Loucy (cell line): ENCODE measurements at regions not wholly inside any gene's neighbourhood (a gene's known extent, or its start where the extent isn't known, plus 50 kb on each side); places are given as distances from the start of the nearest gene placed in this dataset.

Experiments used
- H2AFZ ChIP-seq: fragments of 200-600 bp; sonication (generic); 2 replicates; pipeline ENCODE4 v1.6.0; 2016; ENCODE audit warnings: antibody characterized with exemption, mild to moderate bottlenecking, low read length, moderate library complexity
- H3F3A ChIP-seq: fragments of 200-600 bp; 2 replicates; pipeline ENCODE4 v1.6.0; 2016; ENCODE audit warnings: antibody characterized with exemption, low read depth, mild to moderate bottlenecking
- H3K27me3 ChIP-seq: fragments of 200-600 bp; sonication (generic); 2 replicates; pipeline ENCODE4 v1.6.1; 2014; ENCODE audit warnings: low read length, mild to moderate bottlenecking; ENCODE audit not compliant: insufficient read depth, poor library complexity, severe bottlenecking
- H3K36me3 ChIP-seq: fragments of 200-600 bp; sonication (generic); 2 replicates; pipeline ENCODE4 v1.6.1; 2016; ENCODE audit warnings: low read length; ENCODE audit not compliant: insufficient read depth
- H3K4me1 ChIP-seq: fragments of 200-600 bp; sonication (generic); 2 replicates; pipeline ENCODE4 v1.5.1; 2014; ENCODE audit warnings: low read length, mild to moderate bottlenecking; ENCODE audit not compliant: insufficient read depth, poor library complexity, severe bottlenecking
- H3K4me2 ChIP-seq: fragments of 200-600 bp; sonication (generic); 2 replicates; pipeline ENCODE4 v1.6.0; 2014; ENCODE audit warnings: antibody characterized with exemption, low read length, low read depth, mild to moderate bottlenecking; ENCODE audit not compliant: poor library complexity, severe bottlenecking
- H3K4me3 ChIP-seq: fragments of 200-600 bp; sonication (generic); 2 replicates; pipeline ENCODE4 v1.5.1; 2014; ENCODE audit warnings: low read length, mild to moderate bottlenecking, mixed read lengths; ENCODE audit not compliant: poor library complexity, severe bottlenecking
- H3K79me2 ChIP-seq: fragments of 200-600 bp; sonication (generic); 2 replicates; pipeline ENCODE4 v1.6.1; 2014; ENCODE audit warnings: low read length; ENCODE audit not compliant: insufficient read depth
- H3K9ac ChIP-seq: fragments of 200-600 bp; sonication (generic); 2 replicates; pipeline ENCODE4 v1.6.0; 2014; ENCODE audit warnings: mild to moderate bottlenecking, low read depth, low read length, moderate library complexity; ENCODE audit not compliant: poor library complexity, severe bottlenecking
- H3K9me2 ChIP-seq: fragments of 200-600 bp; sonication (generic); replicated peaks from 2 replicates; pipeline ENCODE4 v1.6.1; 2016; ENCODE audit warnings: low read depth, low read length, mixed read lengths
- H3K9me3 ChIP-seq: fragments of 200-600 bp; sonication (generic); 2 replicates; pipeline ENCODE4 v1.6.1; 2014; ENCODE audit warnings: mild to moderate bottlenecking, antibody characterized with exemption, low read length, low read depth; ENCODE audit not compliant: insufficient read depth
- H4K20me1 ChIP-seq: fragments of 200-600 bp; sonication (generic); 2 replicates; pipeline ENCODE4 v1.6.0; 2014; ENCODE audit warnings: antibody characterized with exemption, low read length, mild to moderate bottlenecking; ENCODE audit not compliant: insufficient read depth, poor library complexity, severe bottlenecking
- EZH2phosphoT487 ChIP-seq: fragments of 200-600 bp; IDR thresholded peaks from 2 replicates; pipeline ENCODE4 v1.6.1; 2018; ENCODE audit warnings: antibody characterized with exemption, mild to moderate bottlenecking, moderate library complexity, borderline replicate concordance
- TF ChIP-seq, protein P1 (sequence below): fragments of 200-600 bp; sonication (generic); conservative IDR thresholded peaks from 2 replicates; pipeline ENCODE4 v1.5.1; 2014; ENCODE audit warnings: mild to moderate bottlenecking, antibody characterized with exemption, low read length

DNA sequence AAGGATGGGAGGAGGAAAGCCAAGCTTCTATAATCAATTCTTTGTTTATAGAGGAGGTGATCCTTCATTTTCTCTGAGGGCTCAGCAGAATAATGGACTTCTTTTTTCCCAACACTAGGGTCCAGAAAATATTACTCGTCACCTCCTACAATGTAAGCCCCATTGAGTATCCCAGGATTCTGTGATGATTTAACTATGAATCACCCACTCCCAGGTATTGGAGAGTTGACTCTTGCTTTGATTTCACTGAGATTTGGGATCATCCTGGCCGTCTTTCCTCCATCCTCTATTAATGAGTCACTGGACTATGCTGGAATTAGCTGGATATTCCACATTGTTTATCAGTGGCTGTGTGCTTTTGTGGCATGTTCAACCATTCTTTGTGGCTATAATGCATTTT, 452.0 kb downstream of the NPIPA7 start:
- no peaks in the 10 kb centered on the region for H3K79me2 ChIP-seq
- TF ChIP-seq, protein P1, sequence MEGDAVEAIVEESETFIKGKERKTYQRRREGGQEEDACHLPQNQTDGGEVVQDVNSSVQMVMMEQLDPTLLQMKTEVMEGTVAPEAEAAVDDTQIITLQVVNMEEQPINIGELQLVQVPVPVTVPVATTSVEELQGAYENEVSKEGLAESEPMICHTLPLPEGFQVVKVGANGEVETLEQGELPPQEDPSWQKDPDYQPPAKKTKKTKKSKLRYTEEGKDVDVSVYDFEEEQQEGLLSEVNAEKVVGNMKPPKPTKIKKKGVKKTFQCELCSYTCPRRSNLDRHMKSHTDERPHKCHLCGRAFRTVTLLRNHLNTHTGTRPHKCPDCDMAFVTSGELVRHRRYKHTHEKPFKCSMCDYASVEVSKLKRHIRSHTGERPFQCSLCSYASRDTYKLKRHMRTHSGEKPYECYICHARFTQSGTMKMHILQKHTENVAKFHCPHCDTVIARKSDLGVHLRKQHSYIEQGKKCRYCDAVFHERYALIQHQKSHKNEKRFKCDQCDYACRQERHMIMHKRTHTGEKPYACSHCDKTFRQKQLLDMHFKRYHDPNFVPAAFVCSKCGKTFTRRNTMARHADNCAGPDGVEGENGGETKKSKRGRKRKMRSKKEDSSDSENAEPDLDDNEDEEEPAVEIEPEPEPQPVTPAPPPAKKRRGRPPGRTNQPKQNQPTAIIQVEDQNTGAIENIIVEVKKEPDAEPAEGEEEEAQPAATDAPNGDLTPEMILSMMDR, result no peak
- no peak for TF ChIP-seq EZH2phosphoT487
- H3K4me2 ChIP-seq, result no peak overlapping the region
- no peak overlapping the region for H2AFZ ChIP-seq
- no peaks in the 10 kb centered on the region for H3K9me3 ChIP-seq
- H3K27me3 ChIP-seq, result no peaks in the 10 kb centered on the region
- H3F3A ChIP-seq, result no peaks in the 10 kb centered on the region
- no peak overlapping the region for H3K9ac ChIP-seq
- peaks cover 27% of the 10 kb centered on the region for H3K4me1 ChIP-seq
- no peaks in the 10 kb centered on the region for H4K20me1 ChIP-seq
- H3K9me2 ChIP-seq, result no peaks in the 10 kb centered on the region
- H3K36me3 ChIP-seq, result no peaks in the 10 kb centered on the region
- H3K4me3 ChIP-seq, result no peak overlapping the region

DNA sequence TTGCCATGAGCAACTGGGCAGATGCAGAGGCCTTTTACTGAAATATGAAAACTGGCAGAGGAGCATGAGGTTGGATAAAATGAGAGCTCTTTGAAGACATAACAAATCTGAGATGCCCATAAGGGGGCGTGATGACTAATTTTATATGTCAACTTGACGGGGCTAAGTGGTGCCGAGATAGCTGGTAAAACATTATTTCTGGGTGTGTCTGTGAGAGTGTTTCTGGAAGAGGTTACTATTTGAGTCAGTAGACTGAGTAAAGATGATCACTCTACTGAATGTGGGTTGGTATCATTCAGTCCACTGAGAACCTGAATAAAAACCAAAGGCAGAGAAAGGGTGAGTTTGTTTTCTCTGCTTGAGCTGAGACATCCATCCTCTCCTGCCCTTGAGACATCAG, 454.2 kb downstream of the NPIPA7 start:
- H3K79me2 ChIP-seq, result no peaks in the 10 kb centered on the region
- H3K4me3 ChIP-seq, result no peak overlapping the region
- H3K9ac ChIP-seq, result no peak overlapping the region
- H3K4me2 ChIP-seq, result no peak overlapping the region
- no peaks in the 10 kb centered on the region for H3F3A ChIP-seq
- H4K20me1 ChIP-seq, result no peaks in the 10 kb centered on the region
- no peaks in the 10 kb centered on the region for H3K27me3 ChIP-seq
- no peaks in the 10 kb centered on the region for H3K36me3 ChIP-seq
- H2AFZ ChIP-seq, result no peak overlapping the region
- no peaks in the 10 kb centered on the region for H3K9me2 ChIP-seq
- no peak for TF ChIP-seq EZH2phosphoT487
- TF ChIP-seq, protein P1, result no peak
- no peaks in the 10 kb centered on the region for H3K9me3 ChIP-seq
- peaks cover 20% of the 10 kb centered on the region for H3K4me1 ChIP-seq

DNA sequence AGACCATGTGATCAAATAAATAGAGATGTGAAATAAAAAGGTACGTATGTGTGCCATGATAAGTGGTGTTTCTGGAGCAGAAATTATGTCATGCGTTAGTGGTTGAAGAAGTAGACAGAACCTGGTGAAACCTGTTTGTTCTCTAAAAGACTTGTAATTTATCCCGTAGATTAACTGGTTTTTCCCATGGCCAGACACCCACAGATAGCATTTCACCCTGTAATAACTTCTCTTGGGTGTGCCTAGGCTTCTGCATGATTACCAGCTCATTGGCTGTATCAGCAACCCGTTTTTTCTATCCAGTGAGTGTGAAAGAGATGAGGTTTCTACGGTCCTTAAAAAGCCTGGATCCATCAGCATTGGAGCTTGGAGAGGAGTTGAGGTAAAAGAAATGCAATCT, 471.3 kb downstream of the NPIPA7 start:
- Histone ChIP-seq H2AFZ (no peak overlapping the region), H3K9me3 (peaks cover 3% of the 10 kb centered on the region; the same call in 1 of the 2 replicates), H3K4me3 (no peak overlapping the region), H4K20me1 (no peaks in the 10 kb centered on the region), H3K9me2 (no peaks in the 10 kb centered on the region), H3K4me2 (no peak overlapping the region), H3K27me3 (no peaks in the 10 kb centered on the region), H3K79me2 (no peaks in the 10 kb centered on the region), H3F3A (no peaks in the 10 kb centered on the region), H3K4me1 (no peaks in the 10 kb centered on the region), H3K9ac (no peak overlapping the region), H3K36me3 (no peaks in the 10 kb centered on the region)
- TF ChIP-seq, protein P1, result no peak
- no peak for TF ChIP-seq EZH2phosphoT487
